ENCODE measurements at regions not wholly inside any gene's neighbourhood (a gene's known extent, or its start where the extent isn't known, plus 50 kb on each side); places are given as distances from the start of the nearest gene placed in this dataset.

DNA sequence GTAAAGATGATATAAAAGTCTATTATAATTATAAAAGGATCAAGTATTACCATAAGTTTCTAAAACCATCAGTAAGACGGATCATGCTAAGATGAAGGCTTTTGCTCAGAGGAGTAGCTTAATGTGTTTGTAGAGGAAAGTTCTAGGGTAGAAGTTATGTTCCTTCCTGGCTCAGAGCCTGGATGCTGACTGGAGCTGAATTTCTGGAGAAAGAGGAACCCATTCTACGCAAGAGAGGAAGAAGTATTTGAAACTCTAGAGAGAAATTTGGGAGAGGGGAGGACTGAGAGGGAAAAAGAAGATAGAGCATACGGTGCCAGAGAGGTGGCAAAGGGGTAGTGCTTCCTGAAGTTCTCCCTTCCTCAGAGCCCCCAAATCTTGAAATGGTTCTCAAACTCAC is 51.4 kb upstream of the SGCG start:
- no peak for DNase-seq (ENCODE audit: low spot score)
- in situ Hi-C loops (cut with HindIII; ENCODE audit: low sequenced_read_pairs) = no loop called here

Measured in G401 (cell line).